HepG2 (cell line): ENCODE measurements at regions not wholly inside any gene's neighbourhood (a gene's known extent, or its start where the extent isn't known, plus 50 kb on each side); places are given as distances from the start of the nearest gene placed in this dataset.

Experiments used
- ATAC-seq: fragments of 200-7000 bp; cut with Tn5 transposase; 3 replicates; pipeline ENCODE4 v1.9.1; 2020; ENCODE audit warnings: mild to moderate bottlenecking, moderate library complexity
- BruUV-seq: library from RNA; stranded (reverse); fragments of 400-500 nt; replicated peaks from 2 replicates; lab custom pipeline; 2021; lab: Mats Ljungman, UMichigan
- CTCF ChIA-PET: fragments of 300-600 bp; formaldehyde crosslinking; extraction: SDS; loops from one replicate; lab custom pipeline; 2021; ENCODE audit warnings: low total read pairs, inconsistent platforms, low intra/inter-chr PET ratio; lab: Yijun Ruan, JAX
- POLR2A ChIA-PET: fragments of 350-600 bp; sonication (Branson Sonifier 250); formaldehyde crosslinking; loops from one replicate; lab custom pipeline; 2020; ENCODE audit warnings: antibody characterized with exemption, inconsistent platforms; lab: Yijun Ruan, JAX
- DNase-seq: peaks from one replicate; pipeline ENCODE4 v3.0.0-alpha.2; 2015; ENCODE audit warnings: low spot score
- FAIRE-seq: peaks from 3 replicates; lab custom pipeline; 2011; peaks lifted over from hg19 to GRCh38; lab: Jason Lieb, UNC
- H2AFZ ChIP-seq: one replicate; pipeline ENCODE4 v1.6.1; 2011; ENCODE audit warnings: low read length, inconsistent platforms
- H3K27ac ChIP-seq: fragments of 300-600 bp; 3 replicates; pipeline ENCODE4 v1.8.0; 2011; ENCODE audit warnings: mixed run types, mild to moderate bottlenecking, mixed read lengths, low read length, inconsistent platforms; ENCODE audit not compliant: insufficient read depth; ENCODE audit errors: extremely low read length
- H3K27me3 ChIP-seq, 2 experiments: fragments of 200-600 bp in 1 of 2; 2 replicates in 1 of 2; 3 replicates in 1 of 2; pipeline versions ENCODE4 v1.6.0 to v1.8.0; 2011; ENCODE audit warnings: low read length in 2 of 2, mild to moderate bottlenecking in 2 of 2, moderate library complexity in 2 of 2, inconsistent platforms in 1 of 2; ENCODE audit not compliant: insufficient read depth in 2 of 2, control insufficient read depth in 1 of 2
- H3K36me3 ChIP-seq, 2 experiments: fragments of 200-600 bp in 1 of 2; replicated peaks in 1 of 2; 2 replicates in 1 of 2; 3 replicates in 1 of 2; pipeline versions ENCODE4 v1.5.1 to v1.8.0; 2011; ENCODE audit warnings: low read length in 2 of 2, inconsistent platforms in 1 of 2; ENCODE audit not compliant: insufficient read depth in 2 of 2, control insufficient read depth in 1 of 2
- H3K4me1 ChIP-seq: 2 replicates; pipeline ENCODE4 v1.5.1; 2012; ENCODE audit warnings: low read length, inconsistent platforms; ENCODE audit not compliant: insufficient read depth
- H3K4me2 ChIP-seq: 2 replicates; pipeline ENCODE4 v1.6.0; 2011; ENCODE audit warnings: low read depth, low read length, inconsistent platforms
- H3K4me3 ChIP-seq, 3 experiments: fragments of 200-600 bp in 1 of 3; sonication (generic), shearing (Covaris generic) in 1 of 3; replicated peaks in 1 of 3; 2 replicates each; pipeline ENCODE4 v1.5.1; 2011 to 2016; ENCODE audit warnings: low read length in 3 of 3, inconsistent platforms in 2 of 3, low read depth in 2 of 3, mild to moderate bottlenecking in 2 of 3, control low read depth in 1 of 3, mixed read lengths in 1 of 3; ENCODE audit not compliant: insufficient read depth in 1 of 3
- H3K79me2 ChIP-seq: one replicate; pipeline ENCODE4 v1.6.1; 2011; ENCODE audit warnings: low read length, inconsistent platforms; ENCODE audit not compliant: insufficient read depth
- H3K9ac ChIP-seq: 2 replicates; pipeline ENCODE4 v1.6.0; 2011; ENCODE audit warnings: mild to moderate bottlenecking, low read depth, low read length, inconsistent platforms; ENCODE audit not compliant: insufficient read depth
- H3K9me3 ChIP-seq: 2 replicates; pipeline ENCODE4 v1.5.1; 2012; ENCODE audit warnings: mild to moderate bottlenecking, low read length
- H4K20me1 ChIP-seq: 2 replicates; pipeline ENCODE4 v1.6.0; 2011; ENCODE audit warnings: inconsistent platforms, mild to moderate bottlenecking, low read length, moderate library complexity; ENCODE audit not compliant: insufficient read depth
- HDAC1 ChIP-seq: sonication (generic); formaldehyde crosslinking; IDR thresholded peaks from 2 replicates; pipeline ENCODE4 v1.5.1; 2020; ENCODE audit warnings: mild to moderate bottlenecking, missing genetic modification reagents
- KLF16 ChIP-seq, 2 experiments: sonication (generic) in 1 of 2; formaldehyde crosslinking in 1 of 2; IDR thresholded peaks; 2 replicates each; pipeline versions ENCODE4 v1.6.1 to v1.8.0; 2016 to 2023; ENCODE audit warnings: missing genetic modification reagents in 2 of 2, missing compliant biosample characterization in 1 of 2
- KLF9 ChIP-seq: IDR thresholded peaks from 2 replicates; pipeline ENCODE4 v1.6.1; 2016; ENCODE audit warnings: low read depth
- KMT2B ChIP-seq: IDR thresholded peaks from 2 replicates; pipeline ENCODE4 v1.6.1; 2016; ENCODE audit warnings: missing genetic modification reagents, missing compliant biosample characterization
- MED13 ChIP-seq: sonication (generic); formaldehyde crosslinking; IDR thresholded peaks from 2 replicates; pipeline ENCODE4 v1.5.0; 2020; ENCODE audit warnings: missing genetic modification reagents
- MIER3 ChIP-seq: IDR thresholded peaks from 2 replicates; pipeline ENCODE4 v1.6.1; 2016; ENCODE audit warnings: missing compliant biosample characterization, borderline replicate concordance
- POLR2G ChIP-seq: fragments of 200-400 bp; formaldehyde crosslinking; IDR thresholded peaks from 2 replicates; pipeline ENCODE4 v1.6.1; 2018; ENCODE audit warnings: mild to moderate bottlenecking, low read depth, low read length, moderate library complexity
- RBM39 ChIP-seq: fragments of 200-400 bp; formaldehyde crosslinking; IDR thresholded peaks from one replicate; pipeline ENCODE4 v1.6.1; 2018; ENCODE audit warnings: antibody characterized with exemption, mild to moderate bottlenecking, low read depth, low read length; ENCODE audit not compliant: poor library complexity, severe bottlenecking
- SMARCE1 ChIP-seq: fragments of 450-650 bp; IDR thresholded peaks from 2 replicates; pipeline ENCODE4 v1.6.1; 2017; ENCODE audit warnings: borderline replicate concordance
- ZBTB10 ChIP-seq: sonication (generic); formaldehyde crosslinking; IDR thresholded peaks from 2 replicates; pipeline ENCODE4 v1.4.0; 2020; ENCODE audit warnings: missing genetic modification reagents, borderline replicate concordance
- ZBTB7B ChIP-seq: sonication (generic); formaldehyde crosslinking; IDR thresholded peaks from 2 replicates; pipeline ENCODE4 v1.4.0; 2020; ENCODE audit warnings: missing genetic modification reagents
- ZC3H4 ChIP-seq: sonication (generic); formaldehyde crosslinking; IDR thresholded peaks from 2 replicates; pipeline ENCODE4 v1.4.0; 2020; ENCODE audit warnings: missing genetic modification reagents, borderline replicate concordance
- ZFP62 ChIP-seq: sonication (generic); formaldehyde crosslinking; IDR thresholded peaks from 2 replicates; pipeline ENCODE4 v1.4.0; 2020; ENCODE audit warnings: missing genetic modification reagents
- ZNF205 ChIP-seq: IDR thresholded peaks from 2 replicates; pipeline ENCODE4 v1.6.1; 2018; ENCODE audit warnings: missing biosample characterization, missing genetic modification reagents
- ZNF225 ChIP-seq: sonication (generic); formaldehyde crosslinking; IDR thresholded peaks from 2 replicates; pipeline ENCODE4 v1.4.0; 2020; ENCODE audit warnings: mild to moderate bottlenecking, missing genetic modification reagents
- ZNF326 ChIP-seq: sonication (generic); formaldehyde crosslinking; IDR thresholded peaks from 2 replicates; pipeline ENCODE4 v1.4.0; 2020; ENCODE audit warnings: missing genetic modification reagents, borderline replicate concordance
- ZNF713 ChIP-seq: sonication (generic); formaldehyde crosslinking; IDR thresholded peaks from 2 replicates; pipeline ENCODE4 v1.4.0; 2020; ENCODE audit warnings: mild to moderate bottlenecking, missing genetic modification reagents
- ZNF878 ChIP-seq: sonication (generic); formaldehyde crosslinking; IDR thresholded peaks from 2 replicates; pipeline ENCODE4 v1.8.1; 2023; ENCODE audit warnings: mild to moderate bottlenecking, missing genetic modification reagents, moderate library complexity
- WGBS: methylation state at CpG from one replicate; pipeline ENCODE4 v1.1.6; 2017; ENCODE audit warnings: low lambda C conversion rate; 5-methylcytosine and 5-hydroxymethylcytosine counted together
- in situ Hi-C: cut with HindIII; loops from 2 replicates; pipeline ENCODE4 v1.10.0; 2017; ENCODE audit warnings: low pct_unique_long_range_greater_than_20kb; ENCODE audit not compliant: extremely low pct_ligation_motif_present
- intact Hi-C: fragments of 100-400 bp; cut with micrococcal nuclease; formaldehyde crosslinking; loops from one replicate; pipeline ENCODE4 v1.10.0; 2022; ENCODE audit not compliant: unreplicated experiment

- Histone ChIP-seq H3K4me1 (no peaks in the 10 kb centered on the region), H3K9ac (no peak overlapping the region), H3K4me2 (no peak overlapping the region), H3K36me3 (no peaks in the 10 kb centered on the region), H3K4me3 (no peak overlapping the region), H3K9me3 (no peaks in the 10 kb centered on the region), H2AFZ (no peak overlapping the region), H3K27me3 (no peaks in the 10 kb centered on the region), H4K20me1 (no peaks in the 10 kb centered on the region), H3K79me2 (no peaks in the 10 kb centered on the region), H3K27ac (no peak overlapping the region)
- ChIA-PET POLR2A (no interaction called here), CTCF (no interaction called here)
- in situ Hi-C loops: no loop called here
- DNase-seq (no peak), ATAC-seq (no peak), FAIRE-seq (no peak)
- intact Hi-C loops: no loop called here
- BruUV-seq: no TSS peak
- TF ChIP-seq ZNF713 (CRISPR knock-in tag): no peak
- no peak for TF ChIP-seq MED13 (CRISPR knock-in tag)
- TF ChIP-seq SMARCE1: no peak
- TF ChIP-seq ZC3H4 (CRISPR knock-in tag): no peak
- TF ChIP-seq KLF16 (CRISPR knock-in tag; IDR thresholded peaks at IDR 0.05): no peak
- no peak for TF ChIP-seq ZNF205 (CRISPR knock-in tag)
- TF ChIP-seq ZNF326 (CRISPR knock-in tag): no peak
- TF ChIP-seq KMT2B: no peak
- no peak for TF ChIP-seq ZNF878 (CRISPR knock-in tag)
- no peak for TF ChIP-seq POLR2G
- no peak for TF ChIP-seq HDAC1 (CRISPR knock-in tag)
- no peak for TF ChIP-seq ZBTB10 (CRISPR knock-in tag)
- no peak for TF ChIP-seq MIER3 (CRISPR knock-in tag)
- no peak for TF ChIP-seq ZFP62 (CRISPR knock-in tag)
- TF ChIP-seq KLF9 (CRISPR knock-in tag): no peak
- no peak for TF ChIP-seq ZBTB7B (CRISPR knock-in tag)
- TF ChIP-seq RBM39: no peak
- TF ChIP-seq ZNF225 (CRISPR knock-in tag): no peak
- 0% methylated on average over 1 of the region's 1 CpG for WGBS
Measured at GRCh38 chr9:74414325-74414724, 82.8 kb upstream of the RORB start.
